HEK293T (cell line): ENCODE measurements at regions not wholly inside any gene's neighbourhood (a gene's known extent, or its start where the extent isn't known, plus 50 kb on each side); places are given as distances from the start of the nearest gene placed in this dataset.
A peak's percentile ranks its signal among the peaks of the same experiment; 100 is the strongest.
"Not testable (repeated sequence)": the region's sequence is repeated elsewhere in the genome, so short reads cannot be mapped to it uniquely, and the experiment has no call there.

Source experiments
- CTCF ChIA-PET: fragments of 350-600 bp; formaldehyde crosslinking; extraction: SDS; loops from one replicate; lab custom pipeline; 2021; ENCODE audit warnings: antibody characterized with exemption, inconsistent platforms; lab: Yijun Ruan, JAX
- POLR2A ChIA-PET: fragments of 350-600 bp; formaldehyde crosslinking; extraction: SDS; loops from one replicate; lab custom pipeline; 2020; ENCODE audit warnings: antibody characterized with exemption, inconsistent platforms; lab: Yijun Ruan, JAX
- DNase-seq: peaks from one replicate; pipeline ENCODE4 v3.0.0; 2012; ENCODE audit warnings: mixed read lengths; ENCODE audit errors: extremely low spot score
- ARNT ChIP-seq: fragments of 450-650 bp; IDR thresholded peaks from 2 replicates; pipeline ENCODE4 v1.6.1; 2017; ENCODE audit warnings: mild to moderate bottlenecking
- BHLHE40 ChIP-seq: fragments of 450-650 bp; IDR thresholded peaks from 2 replicates; pipeline ENCODE4 v1.6.1; 2016; ENCODE audit warnings: mild to moderate bottlenecking, moderate library complexity, borderline replicate concordance
- CTBP1 ChIP-seq: fragments of 450-650 bp; IDR thresholded peaks from 2 replicates; pipeline ENCODE4 v1.6.1; 2016; ENCODE audit warnings: borderline replicate concordance
- ELF4 ChIP-seq: fragments of 450-650 bp; IDR thresholded peaks from 2 replicates; pipeline ENCODE4 v1.6.1; 2017; ENCODE audit warnings: antibody characterized with exemption
- FOXA1 ChIP-seq: fragments of 450-650 bp; IDR thresholded peaks from 2 replicates; pipeline ENCODE4 v1.6.1; 2016; ENCODE audit warnings: mild to moderate bottlenecking
- FOXK2 ChIP-seq: fragments of 450-650 bp; IDR thresholded peaks from 2 replicates; pipeline ENCODE4 v1.6.1; 2016; ENCODE audit warnings: mild to moderate bottlenecking
- FOXM1 ChIP-seq: fragments of 450-650 bp; IDR thresholded peaks from 2 replicates; pipeline ENCODE4 v1.6.1; 2017; ENCODE audit warnings: mild to moderate bottlenecking, borderline replicate concordance
- HDGF ChIP-seq: fragments of 450-650 bp; IDR thresholded peaks from 2 replicates; pipeline ENCODE4 v1.6.1; 2017; ENCODE audit warnings: antibody characterized with exemption, borderline replicate concordance
- L3MBTL2 ChIP-seq: fragments of 450-650 bp; conservative IDR thresholded peaks from 2 replicates; pipeline ENCODE4 v1.6.1; 2016; ENCODE audit warnings: mild to moderate bottlenecking
- LEF1 ChIP-seq: fragments of 450-650 bp; IDR thresholded peaks from 2 replicates; pipeline ENCODE4 v1.6.1; 2017; ENCODE audit warnings: mild to moderate bottlenecking, borderline replicate concordance
- NFRKB ChIP-seq: fragments of 450-650 bp; IDR thresholded peaks from 2 replicates; pipeline ENCODE4 v1.6.1; 2016; ENCODE audit warnings: mild to moderate bottlenecking, moderate library complexity
- PKNOX1 ChIP-seq: fragments of 450-650 bp; IDR thresholded peaks from 2 replicates; pipeline ENCODE4 v1.6.1; 2016
- SP1 ChIP-seq: fragments of 450-650 bp; IDR thresholded peaks from 2 replicates; pipeline ENCODE4 v1.6.1; 2017
- SUZ12 ChIP-seq: fragments of 450-650 bp; IDR thresholded peaks from 2 replicates; pipeline ENCODE4 v1.6.1; 2016; ENCODE audit warnings: mild to moderate bottlenecking
- TARDBP ChIP-seq: fragments of 450-650 bp; IDR thresholded peaks from 2 replicates; pipeline ENCODE4 v1.6.1; 2016
- ZNF384 ChIP-seq: fragments of 450-650 bp; IDR thresholded peaks from 2 replicates; pipeline ENCODE4 v1.6.1; 2016

DNA sequence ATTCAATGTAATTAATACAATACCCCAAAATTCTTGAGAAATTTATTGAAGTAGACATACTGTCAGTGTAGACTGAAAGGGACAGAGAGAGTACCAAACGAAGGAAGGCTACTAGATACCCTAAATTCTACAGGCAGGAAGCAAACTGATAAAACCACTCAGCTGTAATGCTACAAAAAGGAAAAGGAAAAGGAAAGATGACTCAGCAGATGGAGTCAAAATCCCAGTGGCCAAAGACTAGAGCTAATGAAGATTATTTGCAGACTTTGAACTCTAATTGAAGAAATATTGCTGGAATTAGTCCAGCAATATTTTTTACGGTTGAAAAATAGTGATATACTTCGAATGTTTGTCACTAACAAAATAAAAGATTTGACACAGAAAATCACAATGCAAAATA lies 671.9 kb downstream of the BRINP3 start:
- DNase-seq: no peak
- TF ChIP-seq HDGF (no peak), CTBP1 (no peak), FOXM1 (no peak), BHLHE40 (no peak), NFRKB (no peak), LEF1 (no peak), ELF4 (no peak), SUZ12 (no peak), TARDBP (no peak), PKNOX1 (no peak), L3MBTL2 (no peak), ZNF384 (no peak), SP1 (no peak), ARNT (no peak), FOXA1 (no peak)
- CTCF ChIA-PET: no interaction called here
- POLR2A ChIA-PET: no interaction called here

DNA sequence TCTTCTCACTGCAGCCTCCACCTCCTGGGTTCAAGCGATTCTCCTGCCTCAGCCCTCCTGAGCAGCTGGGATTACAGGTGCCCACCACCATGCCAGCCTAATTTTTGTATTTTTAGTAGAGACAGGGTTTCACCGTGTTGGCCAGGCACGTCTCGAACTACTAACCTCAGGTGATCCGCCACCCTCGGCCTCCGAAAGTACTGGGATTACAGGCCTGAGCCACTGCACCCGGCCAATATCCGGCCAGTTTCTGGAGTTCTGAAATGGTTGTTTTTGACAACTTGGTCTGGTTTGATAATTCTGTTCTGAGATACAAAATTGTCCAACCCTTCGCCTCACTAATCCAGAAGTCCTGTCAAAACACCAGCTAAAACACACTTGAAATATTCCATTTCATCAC lies 667.0 kb downstream of the BRINP3 start:
- POLR2A ChIA-PET, DNase-seq, CTCF ChIA-PET: not testable (repeated sequence)

GRCh38 chr1:189811960-189812359 lies 665.7 kb downstream of the BRINP3 start:
- POLR2A ChIA-PET: no interaction called here
- no peak for TF ChIP-seq PKNOX1
- no peak for TF ChIP-seq FOXM1
- TF ChIP-seq CTBP1: no peak
- no peak for TF ChIP-seq SUZ12
- no peak for TF ChIP-seq LEF1
- no peak for DNase-seq
- CTCF ChIA-PET: interaction anchor here (0.8 kb wide), 1 partner anchor 113 kb away, joined by 4 read pairs; no protein-coding TSS in a partner anchor

DNA sequence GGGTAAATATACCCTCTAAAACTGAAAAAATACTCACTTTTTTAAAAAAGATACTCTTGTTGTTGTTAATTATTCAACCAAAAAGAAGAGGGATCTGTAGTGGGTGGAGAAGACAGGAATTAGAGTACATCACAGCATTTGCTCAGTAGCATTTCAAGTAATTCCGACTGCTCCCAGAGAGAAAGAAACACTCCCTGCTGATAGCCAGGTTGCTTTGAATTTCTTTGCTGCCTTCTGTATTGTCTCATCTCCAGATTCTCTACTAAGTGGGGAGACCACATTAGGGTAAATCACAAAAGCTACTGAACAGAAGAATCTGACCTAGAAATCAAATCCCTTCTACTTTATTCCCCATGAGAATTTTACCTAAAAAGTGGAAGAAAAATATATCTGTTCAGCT lies 661.1 kb downstream of the BRINP3 start:
- POLR2A ChIA-PET: no interaction called here
- no peak for TF ChIP-seq NFRKB
- TF ChIP-seq TARDBP: no peak
- no peak for TF ChIP-seq BHLHE40
- TF ChIP-seq ELF4: no peak
- TF ChIP-seq SUZ12: no peak
- CTCF ChIA-PET: no interaction called here
- no peak for DNase-seq

- DNase-seq: no peak
- TF ChIP-seq ZNF384 (no peak), TARDBP (no peak), NFRKB (no peak), FOXM1 (no peak), FOXK2 (no peak), SUZ12 (no peak), ARNT (no peak), FOXA1 (no peak), ELF4 (no peak), HDGF (no peak)
- POLR2A ChIA-PET: no interaction called here
- CTCF ChIA-PET: no interaction called here
These were observed 657.9 kb downstream of the BRINP3 start for GRCh38 chr1:189819751-189820150.

DNA sequence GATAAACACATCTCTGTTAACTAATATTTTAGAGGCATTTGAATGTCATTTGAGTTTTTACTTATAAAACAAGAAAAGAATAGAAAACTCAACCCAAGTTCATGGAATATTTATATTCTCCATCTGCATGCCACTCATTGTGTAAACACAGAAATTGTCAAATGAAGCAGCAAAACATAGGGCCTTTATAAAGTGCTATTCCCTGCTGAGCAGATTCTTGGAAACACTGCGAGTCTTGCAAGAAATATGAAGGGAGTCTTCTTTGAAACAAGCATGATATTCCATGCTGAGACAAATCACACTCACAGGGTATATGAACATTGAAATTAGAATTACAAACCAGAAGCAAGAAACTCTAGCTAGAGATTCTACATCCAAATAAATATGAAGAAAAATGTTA lies 655.8 kb downstream of the BRINP3 start:
- ChIA-PET POLR2A (no interaction called here), CTCF (no interaction called here)
- no peak for DNase-seq
- TF ChIP-seq LEF1: no peak
- TF ChIP-seq ELF4: no peak
- no peak for TF ChIP-seq BHLHE40
- TF ChIP-seq PKNOX1: no peak
- no peak for TF ChIP-seq NFRKB
- no peak for TF ChIP-seq FOXM1
- no peak for TF ChIP-seq L3MBTL2

- ChIA-PET POLR2A (no interaction called here), CTCF (no interaction called here)
- DNase-seq: no peak
- TF ChIP-seq ELF4 (no peak), PKNOX1 (peak; percentile 80)
These were observed 642.9 kb downstream of the BRINP3 start for GRCh38 chr1:189834813-189835212.
